HG02678 (cell line): ENCODE measurements at regions not wholly inside any gene's neighbourhood (a gene's known extent, or its start where the extent isn't known, plus 50 kb on each side); places are given as distances from the start of the nearest gene placed in this dataset.
"Not testable (repeated sequence)": the region's sequence is repeated elsewhere in the genome, so short reads cannot be mapped to it uniquely, and the experiment has no call there.

Experiments
- ATAC-seq: cut with Tn5 transposase; IDR thresholded peaks from one replicate; pipeline ENCODE4 v1.9.1; 2021; ENCODE audit warnings: mild to moderate bottlenecking, moderate library complexity; ENCODE audit not compliant: unreplicated experiment

GRCh38 chr1:101408212-101409042 is 171.6 kb downstream of the S1PR1 start:
- peak; percentile 16 for ATAC-seq

- no peak for ATAC-seq
Measured at GRCh38 chr1:101409102-101409501, 172.3 kb downstream of the S1PR1 start.

- peak; percentile 41 for ATAC-seq
Measured at GRCh38 chr1:101410048-101410878, 173.4 kb downstream of the S1PR1 start.

GRCh38 chr1:101420406-101420805 is 183.6 kb downstream of the S1PR1 start:
- no peak for ATAC-seq

- not testable (repeated sequence) for ATAC-seq
Measured at GRCh38 chr1:101428083-101428482, 191.3 kb downstream of the S1PR1 start.

- no peak for ATAC-seq
Measured at GRCh38 chr1:101428562-101428961, 191.7 kb downstream of the S1PR1 start.

- peak; percentile 64 for ATAC-seq
Measured at GRCh38 chr1:101431956-101432510, 195.2 kb downstream of the S1PR1 start.

- peak; percentile 55 for ATAC-seq
Measured at GRCh38 chr1:101435831-101436511, 199.2 kb downstream of the S1PR1 start.

- ATAC-seq: no peak
Measured at GRCh38 chr1:101437800-101438199, 201.0 kb downstream of the S1PR1 start.

GRCh38 chr1:101438359-101438758 is 201.5 kb downstream of the S1PR1 start:
- peak; percentile 51 for ATAC-seq

GRCh38 chr1:101440485-101440884 is 203.7 kb downstream of the S1PR1 start:
- no peak for ATAC-seq

GRCh38 chr1:101444381-101444780 is 207.6 kb downstream of the S1PR1 start:
- ATAC-seq: peak; percentile 39

GRCh38 chr1:101444873-101445618 is 208.2 kb downstream of the S1PR1 start:
- ATAC-seq: peak; percentile 39

GRCh38 chr1:101448018-101448417 is 211.2 kb downstream of the S1PR1 start:
- no peak for ATAC-seq

- not testable (repeated sequence) for ATAC-seq
Measured at GRCh38 chr1:101450691-101451090, 213.9 kb downstream of the S1PR1 start.

- peak; percentile 66 for ATAC-seq
Measured at GRCh38 chr1:101451888-101452287, 215.1 kb downstream of the S1PR1 start.

GRCh38 chr1:101452825-101453224 is 216.0 kb downstream of the S1PR1 start:
- no peak for ATAC-seq

GRCh38 chr1:101453844-101454243 is 217.0 kb downstream of the S1PR1 start:
- peak; percentile 66 for ATAC-seq

GRCh38 chr1:101455166-101455565 is 218.3 kb downstream of the S1PR1 start:
- no peak for ATAC-seq

GRCh38 chr1:101460739-101461138 is 223.9 kb downstream of the S1PR1 start:
- ATAC-seq: no peak
